Daoy (cell line): ENCODE measurements at regions not wholly inside any gene's neighbourhood (a gene's known extent, or its start where the extent isn't known, plus 50 kb on each side); places are given as distances from the start of the nearest gene placed in this dataset.

Source experiments
- DNase-seq: peaks from one replicate; pipeline ENCODE4 v3.0.0-alpha.2; 2015; ENCODE audit warnings: low read depth

- no peak for DNase-seq
Observed at GRCh38 chrX:40182615-40183014, 84.9 kb upstream of the BCOR start.

GRCh38 chrX:40182095-40182494, 84.3 kb upstream of the BCOR start:
- no peak for DNase-seq

GRCh38 chrX:40179283-40179682, 81.5 kb upstream of the BCOR start:
- no peak for DNase-seq

GRCh38 chrX:40177942-40178715, 80.4 kb upstream of the BCOR start:
- DNase-seq = no peak

GRCh38 chrX:40177489-40177888, 79.7 kb upstream of the BCOR start:
- no peak for DNase-seq

- DNase-seq = peak; percentile 19
Observed at GRCh38 chrX:40177117-40177430, 79.3 kb upstream of the BCOR start.

GRCh38 chrX:40176351-40177116, 78.8 kb upstream of the BCOR start:
- peak; percentile 56 for DNase-seq

GRCh38 chrX:40175511-40176350, 78.0 kb upstream of the BCOR start:
- peak; percentile 70 for DNase-seq

GRCh38 chrX:40174854-40175510, 77.2 kb upstream of the BCOR start:
- peak; percentile 69 for DNase-seq

- DNase-seq = no peak
Observed at GRCh38 chrX:40174001-40174853, 76.5 kb upstream of the BCOR start.

GRCh38 chrX:40173143-40174000, 75.6 kb upstream of the BCOR start:
- DNase-seq = no peak

GRCh38 chrX:40172401-40173142, 74.8 kb upstream of the BCOR start:
- peak; percentile 61 for DNase-seq

GRCh38 chrX:40171513-40172400, 74.0 kb upstream of the BCOR start:
- peak; percentile 51 for DNase-seq

GRCh38 chrX:40170830-40171512, 73.2 kb upstream of the BCOR start:
- DNase-seq = peak; percentile 30

- DNase-seq = peak; percentile 68
Observed at GRCh38 chrX:40169193-40170101, 71.7 kb upstream of the BCOR start.

GRCh38 chrX:40168480-40169011, 70.8 kb upstream of the BCOR start:
- no peak for DNase-seq
